Suprapubic skin (tissue), 4 donors: ENCODE measurements at regions not wholly inside any gene's neighbourhood (a gene's known extent, or its start where the extent isn't known, plus 50 kb on each side); places are given as distances from the start of the nearest gene placed in this dataset.

ENCODE experiments used
- EP300 ChIP-seq: sonication (generic); formaldehyde crosslinking; IDR thresholded peaks from one replicate; pipeline ENCODE4 v1.6.1; 2017; ENCODE audit warnings: antibody characterized with exemption
- POLR2A ChIP-seq, 2 donors: fragments of 450-650 bp; IDR thresholded peaks; one replicate each; pipeline ENCODE4 v1.6.1; 2017; ENCODE audit warnings: antibody characterized with exemption in 2 of 2, mild to moderate bottlenecking in 2 of 2, moderate library complexity in 2 of 2
- POLR2AphosphoS5 ChIP-seq, 3 donors: sonication (generic); formaldehyde crosslinking; IDR thresholded peaks; one replicate each; pipeline ENCODE4 v1.6.1; 2017; ENCODE audit warnings: antibody characterized with exemption in 3 of 3
- TF ChIP-seq, protein P1 (sequence below), 2 donors: fragments of 200-600 bp in 1 of 2; fragments of 450-650 bp in 1 of 2; sonication (generic) in 1 of 2; IDR thresholded peaks; one replicate each; pipeline ENCODE4 v1.5.1; 2016 to 2019; ENCODE audit warnings: antibody characterized with exemption in 2 of 2, mild to moderate bottlenecking in 1 of 2, moderate library complexity in 1 of 2

DNA sequence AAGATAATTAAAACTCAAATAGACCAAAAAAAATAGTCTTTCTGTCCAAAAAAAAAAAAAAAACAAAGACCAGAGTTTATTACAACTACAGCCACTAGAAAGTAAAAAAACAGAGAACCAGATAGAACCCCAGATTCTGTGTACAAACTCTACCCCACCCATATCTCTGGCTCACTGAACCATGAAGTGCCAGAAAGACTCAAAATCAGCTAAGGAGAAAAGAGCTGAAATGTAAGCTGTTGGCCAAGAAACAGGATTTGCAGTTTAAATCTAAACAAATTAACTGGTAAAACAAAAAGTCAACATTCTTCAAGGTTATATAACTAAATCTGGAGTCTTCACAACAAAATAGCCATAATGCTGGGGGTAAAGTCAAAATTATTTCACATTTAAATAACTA is 278.9 kb downstream of the SEC16B start:
- no peak for TF ChIP-seq POLR2A (IDR thresholded peaks at IDR 0.05)
- TF ChIP-seq POLR2AphosphoS5 (IDR thresholded peaks at IDR 0.05) = no peak
- TF ChIP-seq, protein P1, sequence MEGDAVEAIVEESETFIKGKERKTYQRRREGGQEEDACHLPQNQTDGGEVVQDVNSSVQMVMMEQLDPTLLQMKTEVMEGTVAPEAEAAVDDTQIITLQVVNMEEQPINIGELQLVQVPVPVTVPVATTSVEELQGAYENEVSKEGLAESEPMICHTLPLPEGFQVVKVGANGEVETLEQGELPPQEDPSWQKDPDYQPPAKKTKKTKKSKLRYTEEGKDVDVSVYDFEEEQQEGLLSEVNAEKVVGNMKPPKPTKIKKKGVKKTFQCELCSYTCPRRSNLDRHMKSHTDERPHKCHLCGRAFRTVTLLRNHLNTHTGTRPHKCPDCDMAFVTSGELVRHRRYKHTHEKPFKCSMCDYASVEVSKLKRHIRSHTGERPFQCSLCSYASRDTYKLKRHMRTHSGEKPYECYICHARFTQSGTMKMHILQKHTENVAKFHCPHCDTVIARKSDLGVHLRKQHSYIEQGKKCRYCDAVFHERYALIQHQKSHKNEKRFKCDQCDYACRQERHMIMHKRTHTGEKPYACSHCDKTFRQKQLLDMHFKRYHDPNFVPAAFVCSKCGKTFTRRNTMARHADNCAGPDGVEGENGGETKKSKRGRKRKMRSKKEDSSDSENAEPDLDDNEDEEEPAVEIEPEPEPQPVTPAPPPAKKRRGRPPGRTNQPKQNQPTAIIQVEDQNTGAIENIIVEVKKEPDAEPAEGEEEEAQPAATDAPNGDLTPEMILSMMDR (IDR thresholded peaks at IDR 0.05) = no peak
- TF ChIP-seq EP300 = no peak
